ENCODE measurements at regions not wholly inside any gene's neighbourhood (a gene's known extent, or its start where the extent isn't known, plus 50 kb on each side); places are given as distances from the start of the nearest gene placed in this dataset.

DNA sequence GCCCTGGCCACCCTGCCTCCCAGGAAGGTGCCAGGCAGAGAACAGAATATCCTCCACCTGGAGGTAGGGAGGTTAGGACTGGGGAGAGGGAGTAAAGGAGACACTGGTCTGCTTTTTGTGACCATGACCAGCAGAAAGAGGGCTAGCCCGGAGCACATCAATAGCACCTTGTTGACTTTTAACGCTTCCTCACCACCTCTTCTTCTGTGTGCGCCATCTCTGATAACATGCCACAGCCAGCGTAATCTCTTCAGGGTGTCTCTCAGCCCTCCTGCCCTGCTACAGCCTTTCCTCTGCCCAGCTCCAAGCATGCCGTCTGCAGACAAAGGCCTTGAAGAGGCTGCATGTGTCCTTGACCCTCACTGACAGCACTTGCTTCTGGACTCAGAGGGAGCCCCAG, 50.9 kb upstream of the GJA5 start:
- no peak for DNase-seq
- TF ChIP-seq GATA1 (IDR thresholded peaks at IDR 0.05; ENCODE audit: low read depth, low read length) (no peak), POLR2A (IDR thresholded peaks at IDR 0.05; ENCODE audit: low read length) (no peak)

- TF ChIP-seq POLR2A (IDR thresholded peaks at IDR 0.05; ENCODE audit: low read length) (no peak), GATA1 (IDR thresholded peaks at IDR 0.05; ENCODE audit: low read depth, low read length) (no peak)
- no peak for DNase-seq
Observed at GRCh38 chr1:147811751-147812150, 51.3 kb upstream of the GJA5 start.

DNA sequence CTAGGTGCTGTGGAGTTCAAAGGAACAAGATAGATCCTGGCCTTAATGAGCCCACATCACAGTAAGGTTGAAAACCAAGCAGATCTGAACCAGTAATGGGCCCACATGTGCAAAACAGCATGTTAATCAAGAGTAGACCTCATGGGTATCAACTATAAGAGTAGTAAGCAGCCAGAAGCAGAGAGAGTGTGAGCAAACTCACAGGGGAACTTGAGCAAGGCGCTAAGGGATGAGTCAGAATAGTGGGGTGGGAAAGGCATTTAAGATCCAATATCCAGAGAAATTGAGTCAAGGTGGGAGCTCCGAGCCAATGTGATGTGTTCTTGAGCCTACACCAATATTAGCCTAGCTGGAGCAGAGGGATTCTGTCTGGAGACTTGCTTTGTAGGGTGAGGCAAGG, 52.4 kb upstream of the GJA5 start:
- no peak for DNase-seq
- TF ChIP-seq POLR2A (IDR thresholded peaks at IDR 0.05; ENCODE audit: low read length) (no peak), GATA1 (IDR thresholded peaks at IDR 0.05; ENCODE audit: low read depth, low read length) (no peak)

- no peak for DNase-seq
- TF ChIP-seq GATA1 (IDR thresholded peaks at IDR 0.05; ENCODE audit: low read depth, low read length) (no peak), POLR2A (IDR thresholded peaks at IDR 0.05; ENCODE audit: low read length) (no peak)
Observed at GRCh38 chr1:147815503-147815902, 55.1 kb upstream of the GJA5 start.

GRCh38 chr1:147820761-147821297, 60.4 kb upstream of the GJA5 start:
- DNase-seq = peak; percentile 11 to 67
- TF ChIP-seq GATA1 (IDR thresholded peaks at IDR 0.05; ENCODE audit: low read depth, low read length) = no peak
- no peak for TF ChIP-seq POLR2A (IDR thresholded peaks at IDR 0.05; ENCODE audit: low read length)

GRCh38 chr1:147821883-147822282, 61.5 kb upstream of the GJA5 start:
- TF ChIP-seq GATA1 (IDR thresholded peaks at IDR 0.05; ENCODE audit: low read depth, low read length) (no peak), POLR2A (IDR thresholded peaks at IDR 0.05; ENCODE audit: low read length) (no peak)
- DNase-seq = no peak

DNA sequence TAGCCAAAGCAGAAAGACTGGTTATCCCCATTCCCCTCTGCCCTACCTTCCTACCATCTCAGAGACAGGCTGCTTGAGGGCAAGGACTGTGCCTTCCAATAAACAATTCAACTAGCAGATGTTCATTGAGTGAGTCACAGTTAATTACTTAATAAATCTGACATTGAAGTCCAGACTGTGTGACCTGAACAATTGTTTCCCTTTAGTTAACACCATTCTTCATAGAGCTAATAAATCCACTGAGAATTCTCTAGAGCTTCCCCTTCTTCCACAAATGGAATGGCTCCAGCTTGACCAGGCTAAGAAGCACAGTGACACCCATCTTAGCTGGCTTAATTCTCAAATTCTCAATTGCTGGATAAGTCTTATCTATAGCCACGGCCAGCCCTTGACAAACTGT, 61.9 kb upstream of the GJA5 start:
- peak in 1 of 2 experiments; percentile 29 for DNase-seq
- TF ChIP-seq POLR2A (IDR thresholded peaks at IDR 0.05; ENCODE audit: low read length) (no peak), GATA1 (IDR thresholded peaks at IDR 0.05; ENCODE audit: low read depth, low read length) (no peak)

DNA sequence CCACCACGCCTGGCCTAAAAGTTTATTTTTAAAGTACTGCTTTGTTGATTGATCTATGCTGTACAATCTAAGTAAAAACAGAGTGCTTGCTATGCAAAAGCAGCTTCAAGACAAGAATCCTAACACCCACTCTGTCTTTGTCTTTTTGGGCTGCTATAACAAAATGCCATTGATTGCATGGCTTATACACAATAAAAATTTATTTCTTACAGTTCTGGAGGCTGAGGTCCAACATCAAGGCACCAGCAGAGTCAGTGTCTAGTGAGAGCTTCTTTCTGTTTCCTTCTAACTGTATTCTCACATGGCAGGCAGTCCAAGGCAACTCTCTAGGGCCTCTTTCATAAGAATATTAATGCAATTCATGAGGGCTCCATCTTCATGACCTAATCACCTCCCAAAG, 63.6 kb upstream of the GJA5 start:
- no peak for TF ChIP-seq GATA1 (IDR thresholded peaks at IDR 0.05; ENCODE audit: low read depth, low read length)
- TF ChIP-seq POLR2A (IDR thresholded peaks at IDR 0.05; ENCODE audit: low read length) = no peak

GRCh38 chr1:147824798-147825197, 64.4 kb upstream of the GJA5 start:
- DNase-seq = no peak
- no peak for TF ChIP-seq POLR2A (IDR thresholded peaks at IDR 0.05; ENCODE audit: low read length)
- TF ChIP-seq GATA1 (IDR thresholded peaks at IDR 0.05; ENCODE audit: low read depth, low read length) = no peak

More for the DNA sequence above, 63.6 kb upstream of the GJA5 start:
- no peak for DNase-seq

DNA sequence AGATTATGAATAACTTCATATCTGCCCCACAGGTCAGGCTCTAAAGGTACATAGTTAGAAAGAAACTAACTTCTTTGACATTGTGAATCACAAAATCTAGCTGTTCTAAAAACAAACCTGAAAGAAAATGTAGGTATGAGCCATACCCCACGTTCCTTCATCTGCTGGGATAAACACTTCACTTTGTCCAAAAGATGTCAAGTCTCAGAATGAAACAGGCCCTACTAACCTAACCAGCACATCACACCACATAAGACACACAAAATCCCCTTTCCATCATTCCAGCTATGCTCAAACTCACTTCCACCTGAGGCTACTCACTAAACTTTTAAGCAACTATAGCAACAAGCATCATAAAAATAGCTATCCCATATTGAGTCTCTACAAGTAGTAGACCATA, 65.2 kb upstream of the GJA5 start:
- TF ChIP-seq GATA1 (IDR thresholded peaks at IDR 0.05; ENCODE audit: low read depth, low read length) = no peak
- TF ChIP-seq POLR2A (IDR thresholded peaks at IDR 0.05; ENCODE audit: low read length) = no peak
- no peak for DNase-seq

- no peak for TF ChIP-seq GATA1 (IDR thresholded peaks at IDR 0.05; ENCODE audit: low read depth, low read length)
- TF ChIP-seq POLR2A (IDR thresholded peaks at IDR 0.05; ENCODE audit: low read length) = no peak
- no peak for DNase-seq
Observed at GRCh38 chr1:147826259-147826658, 65.9 kb upstream of the GJA5 start.

GRCh38 chr1:147833231-147833860, 69.2 kb upstream of the GJA8 start:
- DNase-seq = no peak
- TF ChIP-seq GATA1 (IDR thresholded peaks at IDR 0.05; ENCODE audit: low read depth, low read length) (no peak), POLR2A (IDR thresholded peaks at IDR 0.05; ENCODE audit: low read length) (no peak)

- DNase-seq = no peak
- no peak for TF ChIP-seq POLR2A (IDR thresholded peaks at IDR 0.05; ENCODE audit: low read length)
- no peak for TF ChIP-seq GATA1 (IDR thresholded peaks at IDR 0.05; ENCODE audit: low read depth, low read length)
Observed at GRCh38 chr1:147834181-147834580, 68.4 kb upstream of the GJA8 start.

DNA sequence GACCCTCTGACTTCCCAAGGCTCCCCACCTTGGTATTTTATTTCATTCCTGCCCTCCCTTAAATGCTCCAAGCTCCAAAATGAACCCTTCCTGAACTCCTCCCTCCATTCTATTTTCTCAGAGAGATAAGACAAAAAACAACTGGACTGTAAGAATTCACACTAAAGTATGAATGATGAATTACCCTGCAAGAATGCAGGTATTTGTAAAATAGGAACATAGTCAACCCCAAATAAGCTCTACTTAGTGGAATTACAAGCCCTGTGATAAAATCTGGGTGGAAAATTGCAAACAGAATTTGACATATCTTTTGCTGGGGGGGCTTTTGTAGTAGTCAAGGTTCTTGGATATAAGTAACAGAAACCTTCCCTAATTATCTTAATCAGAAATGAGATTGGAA, 67.8 kb upstream of the GJA8 start:
- no peak for TF ChIP-seq GATA1 (IDR thresholded peaks at IDR 0.05; ENCODE audit: low read depth, low read length)
- DNase-seq = no peak

GRCh38 chr1:147837129-147837963, 65.2 kb upstream of the GJA8 start:
- DNase-seq = no peak
- TF ChIP-seq GATA1 (IDR thresholded peaks at IDR 0.05; ENCODE audit: low read depth, low read length) (no peak), POLR2A (IDR thresholded peaks at IDR 0.05; ENCODE audit: low read length) (no peak)
